Glutamatergic neuron (in vitro differentiated cells): ENCODE measurements at regions not wholly inside any gene's neighbourhood (a gene's known extent, or its start where the extent isn't known, plus 50 kb on each side); places are given as distances from the start of the nearest gene placed in this dataset.

Experiments
- DNase-seq: peaks from one replicate; pipeline ENCODE4 v3.0.0; 2022
- H3K27ac Mint-ChIP-seq: one replicate; pipeline ENCODE4 v1.8.0; 2020; ENCODE audit warnings: mild to moderate bottlenecking, mixed read lengths, inconsistent platforms; ENCODE audit not compliant: unreplicated experiment
- H3K27me3 Mint-ChIP-seq: one replicate; pipeline ENCODE4 v1.8.0; 2020; ENCODE audit warnings: mild to moderate bottlenecking, moderate library complexity, mixed read lengths, inconsistent platforms; ENCODE audit not compliant: unreplicated experiment
- H3K36me3 Mint-ChIP-seq: one replicate; pipeline ENCODE4 v1.8.0; 2020; ENCODE audit warnings: mild to moderate bottlenecking, mixed read lengths, inconsistent platforms; ENCODE audit not compliant: unreplicated experiment
- H3K4me1 Mint-ChIP-seq: one replicate; pipeline ENCODE4 v1.8.0; 2020; ENCODE audit warnings: mild to moderate bottlenecking, low read depth, mixed read lengths, inconsistent platforms; ENCODE audit not compliant: unreplicated experiment
- H3K4me3 Mint-ChIP-seq: one replicate; pipeline ENCODE4 v1.8.0; 2020; ENCODE audit warnings: mild to moderate bottlenecking, mixed read lengths, inconsistent platforms; ENCODE audit not compliant: unreplicated experiment
- H3K9me3 Mint-ChIP-seq: one replicate; pipeline ENCODE4 v1.8.0; 2020; ENCODE audit warnings: mild to moderate bottlenecking, moderate library complexity, mixed read lengths, inconsistent platforms; ENCODE audit not compliant: unreplicated experiment
- TF ChIP-seq, protein P1 (sequence below): fragments of 200-600 bp; sonication (generic); IDR thresholded peaks from one replicate; pipeline ENCODE4 v1.5.0; 2021; ENCODE audit not compliant: partially characterized antibody, unreplicated experiment

DNA sequence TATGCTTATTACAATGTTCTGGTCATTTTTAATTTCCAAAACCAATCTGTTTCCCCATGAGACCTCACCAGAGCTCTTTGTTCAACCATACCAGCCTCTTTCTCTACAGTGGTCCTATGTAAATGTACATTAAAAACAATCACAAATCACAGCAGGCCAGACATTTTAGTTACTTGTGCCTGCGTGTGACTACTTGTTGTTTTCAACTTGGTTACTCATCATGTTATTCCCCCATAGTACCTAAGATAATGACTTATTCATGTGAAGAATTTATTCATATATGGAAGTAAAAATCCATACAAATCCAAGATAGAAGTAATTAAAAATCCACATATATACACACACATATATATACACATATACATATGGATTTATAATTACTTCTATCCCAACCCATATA is 379.6 kb downstream of the SLITRK6 start:
- no peak overlapping the region for H3K4me3 Mint-ChIP-seq

DNA sequence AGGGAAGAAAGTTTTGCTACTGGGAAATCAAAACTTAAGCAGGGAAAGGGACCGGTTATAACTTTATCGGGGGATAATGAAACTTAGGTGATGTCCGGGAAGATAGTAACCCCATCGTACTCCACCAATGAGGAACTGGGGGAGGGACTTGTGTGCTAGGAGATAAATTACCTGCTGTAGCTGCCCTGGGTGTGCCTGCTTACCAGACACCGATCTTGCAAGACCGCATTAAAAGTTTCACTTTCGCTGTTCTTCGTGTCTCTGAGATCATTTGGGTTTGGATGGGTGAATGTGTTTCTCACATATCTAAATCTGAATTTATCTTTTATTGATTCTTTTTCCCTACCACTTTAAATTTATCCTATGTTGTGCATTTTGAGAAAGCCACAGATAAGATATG is 381.4 kb downstream of the SLITRK6 start:
- no peaks in the 10 kb centered on the region for H3K27me3 Mint-ChIP-seq
- H3K27ac Mint-ChIP-seq, result no peak overlapping the region
- TF ChIP-seq, protein P1, sequence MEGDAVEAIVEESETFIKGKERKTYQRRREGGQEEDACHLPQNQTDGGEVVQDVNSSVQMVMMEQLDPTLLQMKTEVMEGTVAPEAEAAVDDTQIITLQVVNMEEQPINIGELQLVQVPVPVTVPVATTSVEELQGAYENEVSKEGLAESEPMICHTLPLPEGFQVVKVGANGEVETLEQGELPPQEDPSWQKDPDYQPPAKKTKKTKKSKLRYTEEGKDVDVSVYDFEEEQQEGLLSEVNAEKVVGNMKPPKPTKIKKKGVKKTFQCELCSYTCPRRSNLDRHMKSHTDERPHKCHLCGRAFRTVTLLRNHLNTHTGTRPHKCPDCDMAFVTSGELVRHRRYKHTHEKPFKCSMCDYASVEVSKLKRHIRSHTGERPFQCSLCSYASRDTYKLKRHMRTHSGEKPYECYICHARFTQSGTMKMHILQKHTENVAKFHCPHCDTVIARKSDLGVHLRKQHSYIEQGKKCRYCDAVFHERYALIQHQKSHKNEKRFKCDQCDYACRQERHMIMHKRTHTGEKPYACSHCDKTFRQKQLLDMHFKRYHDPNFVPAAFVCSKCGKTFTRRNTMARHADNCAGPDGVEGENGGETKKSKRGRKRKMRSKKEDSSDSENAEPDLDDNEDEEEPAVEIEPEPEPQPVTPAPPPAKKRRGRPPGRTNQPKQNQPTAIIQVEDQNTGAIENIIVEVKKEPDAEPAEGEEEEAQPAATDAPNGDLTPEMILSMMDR, result no peak
- no peaks in the 10 kb centered on the region for H3K9me3 Mint-ChIP-seq
- no peak for DNase-seq
- H3K4me3 Mint-ChIP-seq, result no peak overlapping the region
- H3K4me1 Mint-ChIP-seq, result peaks cover 3% of the 10 kb centered on the region
- no peaks in the 10 kb centered on the region for H3K36me3 Mint-ChIP-seq

More for the DNA sequence above, 379.6 kb downstream of the SLITRK6 start:
- no peaks in the 10 kb centered on the region for H3K27me3 Mint-ChIP-seq
- no peak for DNase-seq
- H3K36me3 Mint-ChIP-seq, result no peaks in the 10 kb centered on the region
- no peaks in the 10 kb centered on the region for H3K9me3 Mint-ChIP-seq
- H3K27ac Mint-ChIP-seq, result no peak overlapping the region
- peaks cover 3% of the 10 kb centered on the region for H3K4me1 Mint-ChIP-seq
- TF ChIP-seq, protein P1, result no peak

DNA sequence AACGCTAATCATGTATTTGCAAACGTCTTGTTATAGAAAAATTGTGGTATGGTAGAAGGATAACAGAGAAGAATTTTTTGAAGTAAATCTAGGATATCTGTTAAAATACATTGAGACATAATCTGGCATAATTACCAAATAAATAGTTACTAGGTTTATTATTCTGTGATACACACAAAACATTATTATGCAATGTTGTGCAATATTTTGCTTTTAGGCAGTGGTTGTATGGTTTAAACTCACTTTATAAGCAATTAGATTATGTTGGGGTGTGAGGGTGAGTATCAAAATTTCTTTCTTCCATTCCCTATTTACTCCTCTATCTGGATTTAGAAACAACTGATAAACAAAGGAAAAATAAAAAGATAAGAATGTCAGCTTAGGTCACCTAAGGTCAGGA is 385.6 kb downstream of the SLITRK6 start:
- H3K27ac Mint-ChIP-seq, result no peak overlapping the region
- H3K4me3 Mint-ChIP-seq, result no peak overlapping the region
- no peaks in the 10 kb centered on the region for H3K36me3 Mint-ChIP-seq
- H3K9me3 Mint-ChIP-seq, result no peaks in the 10 kb centered on the region
- no peak for DNase-seq
- TF ChIP-seq, protein P1, result no peak
- H3K4me1 Mint-ChIP-seq, result no peaks in the 10 kb centered on the region
- H3K27me3 Mint-ChIP-seq, result no peaks in the 10 kb centered on the region

DNA sequence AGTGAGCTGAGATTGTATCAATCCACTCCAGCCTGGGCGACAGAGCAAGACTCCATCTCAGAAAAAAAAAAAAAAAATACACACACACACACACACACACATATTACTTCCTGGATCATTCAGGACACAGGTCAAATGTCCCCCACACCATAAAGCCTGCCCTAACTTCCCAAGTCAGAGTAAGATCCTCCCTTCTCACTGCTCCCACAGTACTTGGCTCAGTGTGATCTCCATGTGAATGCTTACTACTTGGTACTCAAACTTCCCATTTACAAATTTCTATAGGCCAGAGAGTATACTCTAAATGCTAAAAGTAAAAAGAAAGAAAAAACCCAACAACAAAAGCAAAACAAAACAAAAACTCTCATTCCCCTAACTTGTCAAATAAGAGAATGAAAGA is 386.8 kb downstream of the SLITRK6 start:
- H3K4me1 Mint-ChIP-seq, result no peaks in the 10 kb centered on the region
- H3K27ac Mint-ChIP-seq, result no peak overlapping the region
- TF ChIP-seq, protein P1, result no peak
- H3K4me3 Mint-ChIP-seq, result no peak overlapping the region
- DNase-seq, result no peak
- H3K9me3 Mint-ChIP-seq, result no peaks in the 10 kb centered on the region
- no peaks in the 10 kb centered on the region for H3K36me3 Mint-ChIP-seq
- H3K27me3 Mint-ChIP-seq, result no peaks in the 10 kb centered on the region

DNA sequence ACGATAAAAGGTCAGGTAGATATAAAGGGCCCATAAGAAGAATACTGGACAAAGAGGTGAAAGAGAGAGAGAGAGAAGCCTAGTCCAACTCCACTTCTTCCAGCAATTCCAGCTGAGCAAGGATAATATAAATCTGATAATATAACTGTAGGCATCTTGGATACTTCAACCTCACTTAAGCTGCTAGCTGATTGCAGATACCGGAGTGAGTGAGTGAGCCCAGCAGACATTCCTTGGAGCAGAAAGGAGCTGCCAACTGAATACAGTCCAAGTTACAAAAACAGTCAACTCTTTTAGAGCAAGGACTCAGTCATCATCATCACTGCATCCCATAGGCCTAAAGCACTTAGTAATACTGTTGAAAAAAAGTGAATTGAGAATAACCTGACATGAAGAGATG is 387.6 kb downstream of the SLITRK6 start:
- no peak overlapping the region for H3K4me3 Mint-ChIP-seq
- H3K27ac Mint-ChIP-seq, result no peak overlapping the region
- H3K9me3 Mint-ChIP-seq, result no peaks in the 10 kb centered on the region
- no peaks in the 10 kb centered on the region for H3K36me3 Mint-ChIP-seq
- no peaks in the 10 kb centered on the region for H3K4me1 Mint-ChIP-seq
- no peak for DNase-seq
- TF ChIP-seq, protein P1, result no peak
- no peaks in the 10 kb centered on the region for H3K27me3 Mint-ChIP-seq
